Mesenteric fat pad (tissue), 1 donor: ENCODE measurements at regions not wholly inside any gene's neighbourhood (a gene's known extent, or its start where the extent isn't known, plus 50 kb on each side); places are given as distances from the start of the nearest gene placed in this dataset.

ENCODE experiments used
- DNase-seq: peaks from one replicate; pipeline ENCODE4 v3.0.0-alpha.2; 2020; ENCODE audit warnings: low spot score
- donor health status: DM: yes; HTN: yes; CAD: no.

- DNase-seq = no peak
These were observed 204.3 kb upstream of the GRIK3 start for GRCh38 chr1:37238364-37239224.

- DNase-seq = no peak
These were observed 205.0 kb upstream of the GRIK3 start for GRCh38 chr1:37239225-37239740.

- no peak for DNase-seq
These were observed 206.6 kb upstream of the GRIK3 start for GRCh38 chr1:37240897-37241296.

- no peak for DNase-seq
These were observed 208.2 kb upstream of the GRIK3 start for GRCh38 chr1:37242501-37242900.

- DNase-seq = no peak
These were observed 209.2 kb upstream of the GRIK3 start for GRCh38 chr1:37243368-37244082.

- no peak for DNase-seq
These were observed 209.8 kb upstream of the GRIK3 start for GRCh38 chr1:37244083-37244480.

- no peak for DNase-seq
These were observed 210.5 kb upstream of the GRIK3 start for GRCh38 chr1:37244815-37245214.

- no peak for DNase-seq
These were observed 212.3 kb upstream of the GRIK3 start for GRCh38 chr1:37246631-37247030.

GRCh38 chr1:37250371-37250770 is 216.1 kb upstream of the GRIK3 start:
- no peak for DNase-seq

- no peak for DNase-seq
These were observed 219.1 kb upstream of the ZC3H12A start for GRCh38 chr1:37255136-37255795.

- no peak for DNase-seq
These were observed 218.5 kb upstream of the ZC3H12A start for GRCh38 chr1:37255868-37256267.

GRCh38 chr1:37257646-37258045 is 216.7 kb upstream of the ZC3H12A start:
- DNase-seq = no peak

- DNase-seq = no peak
These were observed 216.3 kb upstream of the ZC3H12A start for GRCh38 chr1:37258068-37258467.

GRCh38 chr1:37259019-37259418 is 215.4 kb upstream of the ZC3H12A start:
- no peak for DNase-seq

GRCh38 chr1:37261129-37261528 is 213.3 kb upstream of the ZC3H12A start:
- no peak for DNase-seq

- no peak for DNase-seq
These were observed 211.8 kb upstream of the ZC3H12A start for GRCh38 chr1:37262439-37263170.

- no peak for DNase-seq
These were observed 209.2 kb upstream of the ZC3H12A start for GRCh38 chr1:37265156-37265555.

- no peak for DNase-seq
These were observed 208.4 kb upstream of the ZC3H12A start for GRCh38 chr1:37265786-37266667.

GRCh38 chr1:37267111-37267835 is 207.1 kb upstream of the ZC3H12A start:
- peak; percentile 71 for DNase-seq
